ENCODE measurements at regions not wholly inside any gene's neighbourhood (a gene's known extent, or its start where the extent isn't known, plus 50 kb on each side); places are given as distances from the start of the nearest gene placed in this dataset.
"Not testable (repeated sequence)": the region's sequence is repeated elsewhere in the genome, so short reads cannot be mapped to it uniquely, and the experiment has no call there.

DNA sequence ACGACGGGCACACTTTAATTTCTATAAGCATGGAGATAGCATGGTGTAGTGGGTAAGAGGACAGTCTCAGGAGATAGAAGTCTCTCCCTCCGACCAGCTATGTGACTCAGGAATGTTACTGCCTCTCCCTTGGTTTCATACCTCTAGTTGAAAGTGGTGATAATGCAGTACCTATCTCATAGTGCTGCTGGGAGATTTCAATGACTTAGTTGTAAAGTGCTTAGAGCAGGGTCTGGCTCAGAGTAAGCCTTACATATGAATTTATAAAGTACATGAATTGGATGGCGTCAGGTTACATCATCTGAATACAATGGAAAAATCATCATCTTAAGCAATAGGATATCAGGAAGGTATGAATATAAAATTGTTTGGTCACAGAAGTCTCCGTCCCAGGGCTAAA lies 952.8 kb upstream of the EDIL3 start:
- 70 to 76% methylated on average over 5 of the region's 5 CpGs for WGBS, 2 donors
- no peak overlapping the region for H3K4me3 ChIP-seq (ENCODE audit: low read depth, poor library complexity, severe bottlenecking)
- intact Hi-C loops (cut with DNase I; ENCODE audit: low total_unique reads): no loop called here
- TF ChIP-seq POLR2A (IDR thresholded peaks at IDR 0.05): no peak
- TF ChIP-seq, protein P1, sequence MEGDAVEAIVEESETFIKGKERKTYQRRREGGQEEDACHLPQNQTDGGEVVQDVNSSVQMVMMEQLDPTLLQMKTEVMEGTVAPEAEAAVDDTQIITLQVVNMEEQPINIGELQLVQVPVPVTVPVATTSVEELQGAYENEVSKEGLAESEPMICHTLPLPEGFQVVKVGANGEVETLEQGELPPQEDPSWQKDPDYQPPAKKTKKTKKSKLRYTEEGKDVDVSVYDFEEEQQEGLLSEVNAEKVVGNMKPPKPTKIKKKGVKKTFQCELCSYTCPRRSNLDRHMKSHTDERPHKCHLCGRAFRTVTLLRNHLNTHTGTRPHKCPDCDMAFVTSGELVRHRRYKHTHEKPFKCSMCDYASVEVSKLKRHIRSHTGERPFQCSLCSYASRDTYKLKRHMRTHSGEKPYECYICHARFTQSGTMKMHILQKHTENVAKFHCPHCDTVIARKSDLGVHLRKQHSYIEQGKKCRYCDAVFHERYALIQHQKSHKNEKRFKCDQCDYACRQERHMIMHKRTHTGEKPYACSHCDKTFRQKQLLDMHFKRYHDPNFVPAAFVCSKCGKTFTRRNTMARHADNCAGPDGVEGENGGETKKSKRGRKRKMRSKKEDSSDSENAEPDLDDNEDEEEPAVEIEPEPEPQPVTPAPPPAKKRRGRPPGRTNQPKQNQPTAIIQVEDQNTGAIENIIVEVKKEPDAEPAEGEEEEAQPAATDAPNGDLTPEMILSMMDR (IDR thresholded peaks at IDR 0.05): no peak
- no peak for DNase-seq (ENCODE audit: low spot score in 2 of 2)

DNA sequence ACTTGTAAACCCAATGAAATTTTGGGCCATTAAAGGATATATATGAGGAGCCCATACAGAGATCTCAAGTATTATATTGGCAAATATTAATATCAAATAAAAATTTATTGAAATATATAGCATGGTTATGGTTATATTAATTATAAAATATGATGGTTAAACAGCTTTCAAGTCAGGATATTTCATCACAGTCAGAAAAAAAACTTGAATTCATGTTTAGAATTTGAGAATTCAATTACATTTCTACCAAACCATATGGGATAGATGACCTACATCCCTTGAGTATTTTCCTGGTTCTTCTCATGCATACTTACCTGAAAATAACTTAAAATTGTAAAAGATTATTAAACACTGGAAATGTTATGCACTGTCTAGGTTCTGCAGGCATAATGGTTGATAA lies 956.1 kb upstream of the EDIL3 start:
- intact Hi-C loops (cut with DNase I; ENCODE audit: low total_unique reads): no loop called here
- TF ChIP-seq, protein P1 (IDR thresholded peaks at IDR 0.05): no peak
- TF ChIP-seq POLR2A (IDR thresholded peaks at IDR 0.05): no peak
- DNase-seq (ENCODE audit: low spot score in 2 of 2): no peak
- no peak overlapping the region for H3K4me3 ChIP-seq (ENCODE audit: low read depth, poor library complexity, severe bottlenecking)

DNA sequence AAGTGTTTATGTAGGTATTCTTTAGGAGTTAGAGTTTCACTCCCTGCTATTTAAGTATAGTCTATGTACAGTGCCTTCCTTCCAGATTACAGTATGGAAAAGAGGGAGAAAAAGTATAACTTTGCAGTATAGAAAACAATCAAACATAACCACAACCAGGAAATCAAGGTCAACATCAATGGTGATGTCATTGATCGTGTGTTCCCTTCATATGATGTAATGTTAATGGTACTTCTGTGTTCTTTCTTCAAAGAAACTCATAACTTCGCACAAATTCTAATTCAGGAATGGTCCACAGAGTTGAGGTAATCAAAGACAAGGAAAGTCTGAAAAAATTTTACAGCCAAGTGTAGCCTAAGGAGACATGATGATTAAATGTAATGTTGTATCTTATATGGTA lies 961.1 kb upstream of the EDIL3 start:
- TF ChIP-seq, protein P1 (IDR thresholded peaks at IDR 0.05): no peak
- TF ChIP-seq POLR2A (IDR thresholded peaks at IDR 0.05): no peak
- WGBS, 2 donors: 70 to 84% methylated on average over 2 of the region's 2 CpGs
- no peak for DNase-seq (ENCODE audit: low spot score in 2 of 2)
- intact Hi-C loops (cut with DNase I; ENCODE audit: low total_unique reads): no loop called here
- no peak overlapping the region for H3K4me3 ChIP-seq (ENCODE audit: low read depth, poor library complexity, severe bottlenecking)

DNA sequence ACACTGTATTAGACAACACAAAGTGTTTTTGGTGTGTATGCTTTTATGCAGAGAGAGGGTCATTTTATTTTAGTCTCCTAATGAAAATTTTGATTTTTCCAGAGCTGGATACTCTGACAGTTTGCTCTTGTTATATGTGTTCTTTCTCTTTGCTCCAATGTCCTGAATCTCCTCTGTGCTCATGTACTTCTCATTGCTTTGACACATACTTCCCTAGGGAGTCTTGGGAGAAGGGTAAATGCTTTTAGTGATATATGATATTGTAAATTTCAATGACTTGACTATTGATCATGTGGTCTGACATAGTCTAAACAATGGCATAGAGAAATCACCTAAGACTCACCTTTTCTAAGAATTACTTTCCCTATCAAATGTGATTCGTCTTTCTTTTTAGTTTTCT lies 972.6 kb upstream of the EDIL3 start:
- TF ChIP-seq POLR2A (IDR thresholded peaks at IDR 0.05): no peak
- TF ChIP-seq, protein P1 (IDR thresholded peaks at IDR 0.05): no peak
- H3K4me3 ChIP-seq (ENCODE audit: low read depth, poor library complexity, severe bottlenecking): no peak overlapping the region
- intact Hi-C loops (cut with DNase I; ENCODE audit: low total_unique reads): no loop called here
- DNase-seq (ENCODE audit: low spot score in 2 of 2): no peak
- WGBS, 2 donors: 77 to 87% methylated on average over 1 of the region's 1 CpG

DNA sequence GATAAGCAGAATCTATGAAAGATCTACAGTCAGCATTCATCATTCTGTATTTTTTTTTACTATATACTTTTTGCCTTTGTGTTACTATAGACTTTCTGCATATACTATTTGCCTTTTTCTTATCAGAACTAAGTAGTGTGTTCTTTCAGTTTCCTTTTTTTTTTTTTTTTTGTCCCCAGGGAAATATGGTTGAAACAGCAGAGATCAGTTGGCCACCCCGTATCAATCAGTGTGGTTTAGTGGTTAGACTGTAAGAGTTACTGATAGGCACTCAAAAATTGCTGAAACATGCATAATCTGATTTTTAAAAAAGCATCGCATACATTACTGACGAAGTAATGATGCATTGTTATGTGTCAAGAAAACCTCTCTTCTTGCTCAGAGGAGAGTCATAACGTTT lies 990.8 kb upstream of the EDIL3 start:
- 56 to 57% methylated on average over 4 of the region's 4 CpGs for WGBS, 2 donors
- no peak overlapping the region for H3K4me3 ChIP-seq (ENCODE audit: low read depth, poor library complexity, severe bottlenecking)
- intact Hi-C loops (cut with DNase I; ENCODE audit: low total_unique reads): no loop called here
- TF ChIP-seq, protein P1 (IDR thresholded peaks at IDR 0.05): no peak
- no peak for DNase-seq (ENCODE audit: low spot score in 2 of 2)

DNA sequence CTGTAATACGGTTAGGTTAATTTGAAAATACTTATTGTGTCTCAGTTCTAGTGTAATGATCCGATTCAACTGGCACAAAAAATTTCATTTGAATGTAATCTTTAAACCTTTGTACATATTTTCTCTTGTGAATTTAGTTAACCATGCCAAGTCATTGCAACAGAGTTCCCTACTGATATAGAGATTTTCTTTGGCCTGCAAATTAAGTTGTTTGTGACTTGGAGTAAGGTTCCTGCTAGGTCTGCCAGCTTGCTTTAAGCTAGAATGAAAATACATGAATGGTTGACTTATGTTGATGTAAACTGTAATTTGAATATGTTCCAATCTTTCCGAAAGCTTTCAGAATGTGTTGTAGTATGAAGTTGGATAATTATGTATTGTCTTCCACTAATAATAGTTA lies 1004.1 kb upstream of the EDIL3 start:
- 66 to 73% methylated on average over 3 of the region's 3 CpGs for WGBS, 2 donors
- no peak for DNase-seq (ENCODE audit: low spot score in 2 of 2)
- TF ChIP-seq, protein P1 (IDR thresholded peaks at IDR 0.05): no peak
- no peak for TF ChIP-seq POLR2A (IDR thresholded peaks at IDR 0.05)
- intact Hi-C loops (cut with DNase I; ENCODE audit: low total_unique reads): no loop called here
- no peak overlapping the region for H3K4me3 ChIP-seq (ENCODE audit: low read depth, poor library complexity, severe bottlenecking)

DNA sequence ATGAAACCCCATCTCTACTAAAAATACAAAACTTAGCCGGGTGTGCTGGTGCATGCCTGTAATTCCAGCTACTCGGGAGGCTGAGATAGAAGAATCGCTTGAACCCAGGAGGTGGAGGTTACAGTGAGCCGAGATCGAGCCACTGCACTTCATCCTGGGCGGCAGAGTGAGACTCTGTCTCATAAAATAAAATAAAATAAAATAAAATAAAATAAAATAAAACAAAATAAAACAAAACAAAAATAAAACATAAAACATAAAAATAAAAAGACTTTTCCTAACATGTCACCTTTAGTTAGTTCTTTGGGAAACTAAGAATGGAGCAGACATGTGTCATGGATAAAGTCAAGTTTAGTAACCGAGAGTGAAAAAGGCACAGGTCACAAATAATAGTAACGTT lies 1007.6 kb upstream of the EDIL3 start:
- 81 to 85% methylated on average over 8 of the region's 8 CpGs for WGBS, 2 donors
- DNase-seq (ENCODE audit: low spot score in 2 of 2); intact Hi-C loops (cut with DNase I; ENCODE audit: low total_unique reads); H3K4me3 ChIP-seq (ENCODE audit: low read depth, poor library complexity, severe bottlenecking): not testable (repeated sequence)
